NCI-H226 (cell line): ENCODE measurements at regions not wholly inside any gene's neighbourhood (a gene's known extent, or its start where the extent isn't known, plus 50 kb on each side); places are given as distances from the start of the nearest gene placed in this dataset.

ENCODE experiments used
- DNase-seq: peaks from one replicate; pipeline ENCODE4 v3.0.0-alpha.2; 2015

GRCh38 chr5:124102486-124102885 lies 590.5 kb downstream of the CSNK1G3 start:
- DNase-seq = no peak

GRCh38 chr5:124093658-124094057 lies 581.7 kb downstream of the CSNK1G3 start:
- DNase-seq = no peak

GRCh38 chr5:124090115-124090514 lies 578.1 kb downstream of the CSNK1G3 start:
- DNase-seq = no peak

GRCh38 chr5:124089578-124089977 lies 577.6 kb downstream of the CSNK1G3 start:
- no peak for DNase-seq

- DNase-seq = no peak
Measured at GRCh38 chr5:124088289-124089032, 576.5 kb downstream of the CSNK1G3 start.

GRCh38 chr5:124087752-124088151 lies 575.8 kb downstream of the CSNK1G3 start:
- DNase-seq = no peak

- DNase-seq = no peak
Measured at GRCh38 chr5:124080256-124080655, 568.3 kb downstream of the CSNK1G3 start.

- DNase-seq = no peak
Measured at GRCh38 chr5:124079062-124079461, 567.1 kb downstream of the CSNK1G3 start.

GRCh38 chr5:124074500-124074899 lies 562.5 kb downstream of the CSNK1G3 start:
- DNase-seq = no peak

GRCh38 chr5:124072570-124072969 lies 560.6 kb downstream of the CSNK1G3 start:
- DNase-seq = no peak

- DNase-seq = no peak
Measured at GRCh38 chr5:124071039-124071438, 559.1 kb downstream of the CSNK1G3 start.

GRCh38 chr5:124065508-124065907 lies 553.5 kb downstream of the CSNK1G3 start:
- no peak for DNase-seq

GRCh38 chr5:124064956-124065355 lies 553.0 kb downstream of the CSNK1G3 start:
- DNase-seq = no peak

- peak; percentile 17 for DNase-seq
Measured at GRCh38 chr5:124061663-124062062, 549.7 kb downstream of the CSNK1G3 start.

GRCh38 chr5:124061068-124061430 lies 549.1 kb downstream of the CSNK1G3 start:
- no peak for DNase-seq

- no peak for DNase-seq
Measured at GRCh38 chr5:124060413-124061067, 548.6 kb downstream of the CSNK1G3 start.

GRCh38 chr5:124060011-124060410 lies 548.0 kb downstream of the CSNK1G3 start:
- DNase-seq = no peak

GRCh38 chr5:124059200-124059599 lies 547.2 kb downstream of the CSNK1G3 start:
- DNase-seq = peak; percentile 18

GRCh38 chr5:124057724-124058231 lies 545.8 kb downstream of the CSNK1G3 start:
- DNase-seq = no peak

- DNase-seq = peak; percentile 12
Measured at GRCh38 chr5:124056991-124057723, 545.2 kb downstream of the CSNK1G3 start.

GRCh38 chr5:124056326-124056990 lies 544.5 kb downstream of the CSNK1G3 start:
- no peak for DNase-seq

GRCh38 chr5:124055751-124056150 lies 543.8 kb downstream of the CSNK1G3 start:
- no peak for DNase-seq

- no peak for DNase-seq
Measured at GRCh38 chr5:124054564-124054963, 542.6 kb downstream of the CSNK1G3 start.
